Caco-2 (cell line): ENCODE measurements at regions not wholly inside any gene's neighbourhood (a gene's known extent, or its start where the extent isn't known, plus 50 kb on each side); places are given as distances from the start of the nearest gene placed in this dataset.

Source experiments
- BruUV-seq: library from RNA; stranded (reverse); fragments of 400-500 nt; replicated peaks from 2 replicates; lab custom pipeline; 2021; lab: Mats Ljungman, UMichigan
- CTCF ChIA-PET: fragments of 300-600 bp; sonication (Branson Sonifier 250); formaldehyde crosslinking; loops from one replicate; lab custom pipeline; 2022; ENCODE audit warnings: antibody characterized with exemption; lab: Charles Lee
- POLR2A ChIA-PET: fragments of 300-600 bp; sonication (Branson Sonifier 250); formaldehyde crosslinking; loops from one replicate; lab custom pipeline; 2022; ENCODE audit warnings: antibody characterized with exemption; lab: Charles Lee
- DNase-seq, 2 experiments: peaks; one replicate each; pipeline versions ENCODE4 v3.0.0 to v3.0.0-alpha.2; 2020 to 2022
- H3K27me3 ChIP-seq: replicated peaks from 2 replicates; pipeline ENCODE4 v1.6.0; 2011; ENCODE audit warnings: low read length; ENCODE audit not compliant: control insufficient read depth, insufficient read depth
- H3K36me3 ChIP-seq: 2 replicates; pipeline ENCODE4 v1.5.1; 2011; ENCODE audit warnings: low read length; ENCODE audit not compliant: control insufficient read depth, insufficient read depth
- H3K4me1 ChIP-seq: fragments of 250-450 bp; sonication (Bioruptor Pico); 2 replicates; pipeline ENCODE4 v1.5.1; 2020; ENCODE audit warnings: mild to moderate bottlenecking
- H3K4me3 ChIP-seq: 2 replicates; pipeline ENCODE4 v1.5.1; 2011; ENCODE audit warnings: low read depth, mild to moderate bottlenecking, control low read depth, low read length
- H3K9me3 ChIP-seq: fragments of 250-450 bp; sonication (Bioruptor Pico); 2 replicates; pipeline ENCODE4 v1.5.1; 2020; ENCODE audit warnings: mild to moderate bottlenecking, moderate library complexity
- H3K27ac Mint-ChIP-seq: one replicate; pipeline ENCODE4 v1.8.0; 2022; ENCODE audit warnings: mixed read lengths; ENCODE audit not compliant: unreplicated experiment
- H3K27me3 Mint-ChIP-seq: one replicate; pipeline ENCODE4 v1.8.0; 2022; ENCODE audit warnings: mixed read lengths; ENCODE audit not compliant: insufficient read depth, unreplicated experiment
- H3K36me3 Mint-ChIP-seq: one replicate; pipeline ENCODE4 v1.8.0; 2022; ENCODE audit warnings: mild to moderate bottlenecking, mixed read lengths; ENCODE audit not compliant: insufficient read depth, unreplicated experiment
- H3K4me1 Mint-ChIP-seq: one replicate; pipeline ENCODE4 v1.8.0; 2022; ENCODE audit warnings: low read depth, mixed read lengths; ENCODE audit not compliant: unreplicated experiment
- H3K4me3 Mint-ChIP-seq: one replicate; pipeline ENCODE4 v1.8.0; 2022; ENCODE audit warnings: mild to moderate bottlenecking, moderate library complexity, mixed read lengths; ENCODE audit not compliant: unreplicated experiment
- H3K9me3 Mint-ChIP-seq: one replicate; pipeline ENCODE4 v1.8.0; 2022; ENCODE audit warnings: mixed read lengths; ENCODE audit not compliant: unreplicated experiment
- intact Hi-C: fragments of 100-400 bp; cut with micrococcal nuclease; formaldehyde crosslinking; loops from one replicate; pipeline ENCODE4 v1.10.0; 2022; ENCODE audit not compliant: unreplicated experiment
- TF ChIP-seq, protein P1 (sequence below), 2 experiments: fragments of 200-600 bp in 1 of 2; IDR thresholded peaks; 1 replicate in 1 of 2; 2 replicates in 1 of 2; pipeline versions ENCODE4 v1.5.1 to v1.8.0; 2011 to 2022; ENCODE audit warnings: antibody characterized with exemption in 1 of 2, control low read depth in 1 of 2, inconsistent platforms in 1 of 2, low read depth in 1 of 2, low read length in 1 of 2, mild to moderate bottlenecking in 1 of 2, moderate library complexity in 1 of 2; ENCODE audit not compliant: insufficient read depth in 1 of 2, severe bottlenecking in 1 of 2, unreplicated experiment in 1 of 2

DNA sequence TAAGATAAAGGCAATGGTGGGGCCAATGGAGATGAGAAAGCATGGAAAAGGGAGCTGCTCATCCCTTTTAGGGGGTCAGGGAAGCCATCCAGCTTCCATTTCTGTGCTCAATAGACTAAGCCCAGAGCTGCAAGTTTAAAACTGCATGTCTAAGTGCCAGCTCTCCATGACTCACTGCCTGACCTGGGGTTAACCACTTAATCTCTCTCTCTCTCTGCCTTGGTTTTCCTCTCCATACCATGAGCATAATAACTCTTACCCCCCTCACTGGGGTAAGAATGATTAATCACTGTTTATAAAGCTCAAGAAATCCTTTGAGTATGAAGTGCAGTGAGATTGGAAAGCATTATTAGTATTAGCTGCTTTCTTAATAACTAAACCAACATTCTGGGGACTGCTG lies 1382.4 kb upstream of the WWC1 start:
- POLR2A ChIA-PET: no interaction called here
- intact Hi-C loops: loop anchor here (5.0 kb wide), 1 partner anchor 138 kb away; no protein-coding TSS in a partner anchor

DNA sequence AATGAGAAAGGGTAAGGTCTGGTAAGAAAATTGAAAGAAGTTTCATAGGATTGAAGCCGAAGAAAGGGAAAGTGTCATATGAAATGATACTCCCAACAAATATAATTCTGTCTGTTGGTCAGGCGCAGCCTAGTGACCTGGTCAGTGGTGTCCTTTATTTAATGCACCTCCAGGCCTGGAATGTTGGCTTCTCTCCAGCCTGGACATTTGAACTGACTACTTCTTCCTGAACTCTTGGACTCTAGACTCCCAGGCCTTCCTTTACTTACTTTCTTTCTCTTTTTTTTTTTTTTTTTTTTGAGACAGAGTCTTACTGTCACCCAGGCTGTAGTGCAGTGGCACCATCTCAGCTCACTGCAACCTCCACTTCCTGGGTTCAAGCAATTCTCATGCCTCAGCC lies 1381.5 kb upstream of the WWC1 start:
- ChIA-PET CTCF (no interaction called here), POLR2A (no interaction called here)

More for the DNA sequence above, 1382.4 kb upstream of the WWC1 start:
- Mint-ChIP-seq H3K4me1 (no peaks in the 10 kb centered on the region), H3K27ac (no peak overlapping the region), H3K36me3 (no peaks in the 10 kb centered on the region), H3K9me3 (no peaks in the 10 kb centered on the region), H3K4me3 (no peak overlapping the region), H3K27me3 (no peaks in the 10 kb centered on the region)
- TF ChIP-seq, protein P1, sequence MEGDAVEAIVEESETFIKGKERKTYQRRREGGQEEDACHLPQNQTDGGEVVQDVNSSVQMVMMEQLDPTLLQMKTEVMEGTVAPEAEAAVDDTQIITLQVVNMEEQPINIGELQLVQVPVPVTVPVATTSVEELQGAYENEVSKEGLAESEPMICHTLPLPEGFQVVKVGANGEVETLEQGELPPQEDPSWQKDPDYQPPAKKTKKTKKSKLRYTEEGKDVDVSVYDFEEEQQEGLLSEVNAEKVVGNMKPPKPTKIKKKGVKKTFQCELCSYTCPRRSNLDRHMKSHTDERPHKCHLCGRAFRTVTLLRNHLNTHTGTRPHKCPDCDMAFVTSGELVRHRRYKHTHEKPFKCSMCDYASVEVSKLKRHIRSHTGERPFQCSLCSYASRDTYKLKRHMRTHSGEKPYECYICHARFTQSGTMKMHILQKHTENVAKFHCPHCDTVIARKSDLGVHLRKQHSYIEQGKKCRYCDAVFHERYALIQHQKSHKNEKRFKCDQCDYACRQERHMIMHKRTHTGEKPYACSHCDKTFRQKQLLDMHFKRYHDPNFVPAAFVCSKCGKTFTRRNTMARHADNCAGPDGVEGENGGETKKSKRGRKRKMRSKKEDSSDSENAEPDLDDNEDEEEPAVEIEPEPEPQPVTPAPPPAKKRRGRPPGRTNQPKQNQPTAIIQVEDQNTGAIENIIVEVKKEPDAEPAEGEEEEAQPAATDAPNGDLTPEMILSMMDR (IDR thresholded peaks at IDR 0.05; ENCODE audit: insufficient read depth in 1 of 2, low read depth in 1 of 2, low read length in 1 of 2, severe bottlenecking in 1 of 2, unreplicated experiment in 1 of 2): no peak
- Histone ChIP-seq H3K4me1 (no peaks in the 10 kb centered on the region), H3K27me3 (no peaks in the 10 kb centered on the region), H3K9me3 (no peaks in the 10 kb centered on the region), H3K36me3 (no peaks in the 10 kb centered on the region), H3K4me3 (no peak overlapping the region)
- CTCF ChIA-PET: no interaction called here
- BruUV-seq: no TSS peak
- DNase-seq: no peak

DNA sequence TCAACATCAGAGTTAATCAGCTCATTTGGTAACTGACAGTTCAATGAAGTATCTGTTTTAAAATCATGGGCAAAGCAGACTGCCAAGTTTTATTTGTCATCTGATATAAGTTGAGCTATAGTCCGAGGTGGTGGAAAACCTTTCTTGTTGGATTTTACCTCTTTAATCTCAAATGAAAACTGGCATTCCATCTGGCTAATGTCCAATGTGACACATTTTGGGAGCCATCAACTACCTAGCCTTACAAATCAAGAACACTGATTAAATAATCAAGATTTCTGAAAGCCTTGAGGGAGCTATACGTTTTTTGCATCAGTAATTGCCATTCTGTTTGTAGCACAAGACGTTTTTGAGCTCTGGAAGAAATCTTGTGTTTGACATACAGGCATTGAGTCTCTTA lies 1380.5 kb upstream of the WWC1 start:
- ChIA-PET CTCF (no interaction called here), POLR2A (no interaction called here)
- no peak overlapping the region for H3K4me3 Mint-ChIP-seq
- Histone ChIP-seq H3K4me3 (no peak overlapping the region), H3K36me3 (no peaks in the 10 kb centered on the region), H3K4me1 (no peaks in the 10 kb centered on the region), H3K9me3 (no peaks in the 10 kb centered on the region), H3K27me3 (no peaks in the 10 kb centered on the region)
- BruUV-seq: no TSS peak
- H3K9me3 Mint-ChIP-seq: no peaks in the 10 kb centered on the region
- H3K27me3 Mint-ChIP-seq: no peaks in the 10 kb centered on the region
- no peak overlapping the region for H3K27ac Mint-ChIP-seq
- DNase-seq: no peak
- H3K36me3 Mint-ChIP-seq: no peaks in the 10 kb centered on the region
- intact Hi-C loops: no loop called here
- TF ChIP-seq, protein P1 (IDR thresholded peaks at IDR 0.05; ENCODE audit: insufficient read depth in 1 of 2, low read depth in 1 of 2, low read length in 1 of 2, severe bottlenecking in 1 of 2, unreplicated experiment in 1 of 2): no peak
- H3K4me1 Mint-ChIP-seq: no peaks in the 10 kb centered on the region

More for the DNA sequence above, 1381.5 kb upstream of the WWC1 start:
- intact Hi-C loops: loop anchor here (5.0 kb wide), 1 partner anchor 137 kb away; no protein-coding TSS in a partner anchor
- no peaks in the 10 kb centered on the region for H3K27me3 Mint-ChIP-seq
- Histone ChIP-seq H3K9me3 (no peaks in the 10 kb centered on the region), H3K4me1 (no peaks in the 10 kb centered on the region), H3K4me3 (no peak overlapping the region), H3K27me3 (no peaks in the 10 kb centered on the region), H3K36me3 (no peaks in the 10 kb centered on the region)
- H3K4me3 Mint-ChIP-seq: no peak overlapping the region
- no peaks in the 10 kb centered on the region for H3K4me1 Mint-ChIP-seq
- no peak for DNase-seq
- no peaks in the 10 kb centered on the region for H3K36me3 Mint-ChIP-seq
- TF ChIP-seq, protein P1 (IDR thresholded peaks at IDR 0.05; ENCODE audit: insufficient read depth in 1 of 2, low read depth in 1 of 2, low read length in 1 of 2, severe bottlenecking in 1 of 2, unreplicated experiment in 1 of 2): no peak
- H3K27ac Mint-ChIP-seq: no peak overlapping the region
- no peaks in the 10 kb centered on the region for H3K9me3 Mint-ChIP-seq
- no TSS peak for BruUV-seq
